ENCODE measurements at regions not wholly inside any gene's neighbourhood (a gene's known extent, or its start where the extent isn't known, plus 50 kb on each side); places are given as distances from the start of the nearest gene placed in this dataset.

- DNase-seq = no peak
These were observed 151.3 kb upstream of the IPO5 start for GRCh38 chr13:97802213-97802612.

DNA sequence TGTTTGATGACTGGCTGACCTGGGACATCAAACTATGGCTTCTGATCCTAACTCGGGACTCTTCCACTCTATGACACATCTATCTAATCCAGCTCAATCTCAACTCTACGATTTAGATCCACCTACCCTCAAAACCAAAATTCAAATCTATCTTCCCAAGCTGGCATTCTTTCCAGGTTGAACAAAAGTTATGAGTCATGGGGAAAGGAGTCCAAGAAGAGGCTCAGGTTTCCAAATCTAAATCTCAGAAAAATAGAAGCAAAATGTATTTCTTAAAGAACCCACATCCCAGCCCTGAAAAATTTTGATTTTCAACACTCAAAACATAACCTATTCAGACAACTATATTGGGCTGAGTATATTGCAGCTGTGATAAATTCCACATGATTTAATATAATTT is 143.9 kb upstream of the IPO5 start:
- peak; percentile 22 for DNase-seq

- DNase-seq = peak; percentile 27
These were observed 143.3 kb upstream of the IPO5 start for GRCh38 chr13:97810152-97810551.

GRCh38 chr13:97822377-97822776 is 131.1 kb upstream of the IPO5 start:
- no peak for DNase-seq

DNA sequence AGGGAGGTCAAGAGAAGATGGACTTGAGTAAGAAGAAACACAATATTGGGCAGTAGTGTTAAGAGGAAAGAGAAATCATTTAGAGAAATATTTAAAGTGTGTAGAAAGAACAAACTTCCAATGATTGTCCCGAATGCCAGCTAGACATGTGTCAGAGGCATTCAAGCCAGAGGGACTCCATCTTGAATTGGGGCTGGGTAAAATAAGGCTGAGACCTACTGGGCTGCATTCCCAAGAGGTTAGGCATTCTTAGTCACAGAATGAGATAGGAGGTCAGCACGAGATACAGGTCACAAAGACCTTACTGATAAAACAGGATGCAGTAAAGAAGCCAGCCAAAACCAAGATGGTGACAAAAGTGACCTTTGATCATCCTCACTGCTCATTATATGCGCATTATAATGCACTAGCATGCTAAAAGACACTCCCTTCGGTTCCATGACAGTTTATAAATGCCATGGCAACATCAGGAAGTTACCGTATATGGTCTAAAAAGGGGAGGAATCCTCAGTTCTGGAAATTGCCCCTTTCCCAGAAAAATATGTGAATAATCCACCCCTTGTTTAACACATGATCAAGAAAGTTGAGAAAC is 127.0 kb upstream of the IPO5 start:
- no peak for DNase-seq

DNA sequence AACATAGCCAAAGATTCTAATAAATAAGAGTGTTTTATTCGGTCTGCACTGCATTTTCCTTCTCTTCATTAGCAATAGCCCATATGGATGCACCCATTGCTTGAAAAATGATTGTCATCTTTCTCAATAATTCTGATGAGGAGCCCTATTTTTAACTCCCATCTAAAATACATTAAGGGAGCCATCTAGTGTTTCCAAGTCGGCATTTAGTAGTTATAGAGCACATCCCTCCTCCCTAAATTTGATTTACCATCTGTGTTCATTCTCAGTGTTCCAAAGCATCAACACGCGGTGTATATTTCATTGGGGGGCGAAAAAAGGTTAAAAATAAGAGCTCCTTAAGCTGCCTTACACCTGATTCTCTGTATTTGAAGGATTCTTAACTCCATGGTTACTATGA is 119.2 kb upstream of the IPO5 start:
- DNase-seq = no peak

GRCh38 chr13:97843189-97843588 is 110.3 kb upstream of the IPO5 start:
- DNase-seq = no peak

GRCh38 chr13:97844151-97844550 is 109.3 kb upstream of the IPO5 start:
- DNase-seq = no peak

DNA sequence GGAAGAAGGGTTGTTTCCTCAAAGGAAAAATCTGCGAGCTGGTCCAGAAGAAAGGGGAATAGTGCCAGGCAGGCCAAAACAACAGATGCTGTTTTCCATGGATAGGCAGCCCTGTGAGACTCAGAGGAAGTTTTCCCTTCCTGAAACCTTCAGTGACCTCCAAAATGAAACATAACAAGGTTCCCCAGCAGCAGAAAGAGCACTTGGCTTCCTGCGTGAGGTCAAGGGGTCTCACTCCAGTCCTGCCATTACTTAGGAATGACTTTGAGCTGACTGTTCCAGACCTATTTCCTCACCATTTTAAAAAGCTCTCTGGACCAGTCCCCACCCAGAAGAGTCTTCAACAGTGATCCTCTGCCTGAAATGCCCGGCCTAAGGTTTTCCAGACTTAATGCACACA is 104.6 kb upstream of the IPO5 start:
- no peak for DNase-seq

DNA sequence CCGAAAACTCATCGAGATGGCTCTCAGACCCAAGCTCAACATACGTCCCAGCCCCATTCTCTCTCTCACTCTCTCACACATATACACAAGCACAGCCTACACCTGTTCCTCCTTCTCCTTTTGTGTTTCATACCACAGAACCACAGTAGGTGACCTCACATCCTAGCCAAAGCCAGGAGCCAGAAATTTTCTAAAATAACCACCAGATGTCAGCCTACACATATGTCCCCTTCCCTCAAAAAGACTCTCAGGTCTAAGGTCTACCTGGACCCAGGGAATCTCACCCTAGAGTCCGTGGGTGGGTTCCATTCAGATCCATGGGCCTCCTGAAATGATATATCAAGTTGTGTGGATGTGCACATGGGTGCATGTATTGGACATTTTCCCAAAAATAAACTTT is 104.2 kb upstream of the IPO5 start:
- peak; percentile 33 for DNase-seq

DNA sequence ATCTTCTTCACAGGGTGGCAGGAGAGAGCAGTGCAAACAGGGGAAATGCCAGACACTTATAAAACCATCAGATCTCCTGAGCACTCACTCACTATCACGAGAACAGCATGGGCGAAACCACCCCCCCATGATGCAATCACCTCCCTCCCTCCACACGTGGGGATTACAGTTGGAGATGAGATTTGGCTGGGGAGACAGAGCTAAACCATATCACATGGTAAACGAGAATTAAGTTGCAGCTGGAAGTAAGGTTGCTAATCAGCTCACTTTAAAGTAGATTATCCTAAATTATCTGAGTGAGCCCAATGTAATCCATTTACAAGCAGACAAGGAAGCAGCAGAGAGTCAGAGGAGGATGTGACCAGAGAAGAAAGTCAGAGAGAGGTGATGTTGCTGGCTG is 102.2 kb upstream of the IPO5 start:
- DNase-seq = no peak

GRCh38 chr13:97852181-97852874 is 101.1 kb upstream of the IPO5 start:
- DNase-seq = no peak

- DNase-seq = peak; percentile 49
These were observed 99.9 kb upstream of the IPO5 start for GRCh38 chr13:97853550-97853949.

GRCh38 chr13:97855570-97856303 is 97.7 kb upstream of the IPO5 start:
- DNase-seq = peak; percentile 87

DNA sequence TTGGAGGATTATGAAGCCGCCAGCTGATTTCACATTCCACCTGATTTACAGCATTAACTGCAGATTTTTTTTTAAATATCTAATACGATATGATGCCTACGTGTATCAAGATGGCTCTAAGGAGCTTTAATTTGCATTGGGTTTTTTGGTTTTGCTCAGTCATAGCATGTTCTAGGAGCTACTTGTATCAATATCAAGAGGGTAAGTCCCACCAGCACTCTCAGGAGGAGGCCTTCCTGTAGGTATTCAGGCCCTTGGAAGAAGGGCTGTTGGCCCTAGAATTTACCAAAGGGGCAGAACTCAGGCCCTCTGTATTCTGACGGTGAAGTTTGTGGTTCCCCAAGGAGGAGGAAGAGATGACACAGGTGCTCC is 97.2 kb upstream of the IPO5 start:
- DNase-seq = no peak

DNA sequence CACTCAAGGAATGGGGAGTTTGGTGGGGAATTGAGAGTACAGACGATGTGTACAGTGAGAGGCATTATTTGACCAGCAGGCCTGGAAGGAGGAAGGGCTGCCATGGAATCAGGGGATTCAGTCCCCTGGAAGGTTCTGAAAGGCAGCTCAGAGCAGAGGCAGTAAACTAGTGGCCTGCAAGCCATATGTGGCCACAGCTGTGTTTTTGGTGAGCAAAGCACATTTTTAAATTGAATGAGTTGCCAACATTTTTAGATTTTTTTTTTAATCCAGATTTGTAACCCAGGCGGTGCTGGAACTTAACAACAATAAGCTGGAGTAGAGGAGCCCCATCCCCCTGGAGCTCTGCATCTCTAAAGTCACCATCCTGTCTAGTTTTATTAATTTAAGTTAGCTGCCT is 95.3 kb upstream of the IPO5 start:
- no peak for DNase-seq

DNA sequence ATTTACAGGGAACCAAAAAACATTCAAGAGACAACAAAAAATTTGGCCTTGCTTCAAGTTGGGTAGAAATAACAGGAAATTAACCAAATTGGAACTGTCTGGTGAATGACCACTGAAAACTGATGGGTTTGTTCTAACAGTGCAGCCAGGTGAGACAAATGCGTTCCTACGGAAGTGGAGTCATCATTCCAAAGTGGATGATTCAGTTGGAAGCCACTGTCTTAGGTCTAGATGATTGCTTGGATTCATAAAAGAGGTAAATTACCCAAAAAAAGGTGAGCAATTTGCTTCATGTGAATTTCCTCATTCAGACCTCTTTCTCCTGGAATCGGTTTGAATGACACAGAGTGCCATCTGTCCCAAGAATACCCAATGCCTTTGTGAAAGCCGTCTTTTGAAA is 87.1 kb upstream of the IPO5 start:
- DNase-seq = no peak

DNA sequence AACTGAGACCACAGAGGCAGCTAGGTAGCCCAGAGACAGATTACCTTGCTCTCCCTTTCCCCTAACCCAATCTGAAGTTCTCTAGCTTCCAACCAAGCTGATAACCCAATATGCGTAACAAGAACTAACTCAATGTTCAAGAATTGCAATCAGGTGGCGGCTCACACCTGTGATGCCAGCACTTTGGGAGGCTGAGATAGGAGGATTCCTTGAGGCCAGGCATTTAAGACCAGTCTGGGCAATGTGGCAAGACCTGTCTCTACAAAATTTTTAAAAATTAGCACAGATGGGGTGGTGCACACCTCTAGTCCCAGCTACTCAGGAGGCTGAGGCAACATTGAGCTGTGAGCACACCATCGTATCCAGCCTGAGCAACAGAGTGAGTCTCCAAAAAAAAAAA is 86.7 kb upstream of the IPO5 start:
- DNase-seq = no peak

DNA sequence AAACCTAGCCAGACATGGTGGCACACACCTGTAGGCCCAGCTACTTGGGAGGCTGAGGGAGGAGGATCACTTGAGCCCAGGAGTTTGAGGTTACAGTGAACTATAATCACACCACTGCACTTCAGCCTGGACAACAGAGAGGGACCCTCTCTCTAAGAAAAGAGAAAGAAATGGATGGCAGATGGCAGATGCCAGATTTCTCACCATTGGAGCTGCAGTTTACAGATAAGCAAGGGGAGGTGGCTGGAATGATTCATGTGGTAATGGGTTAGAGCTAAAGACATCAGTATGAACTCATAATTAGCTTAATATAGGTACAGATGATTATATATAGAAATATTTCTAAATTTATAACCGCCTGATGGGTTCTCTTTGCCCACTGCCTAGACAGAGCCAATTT is 80.1 kb upstream of the IPO5 start:
- no peak for DNase-seq

- DNase-seq = no peak
These were observed 78.3 kb upstream of the IPO5 start for GRCh38 chr13:97875218-97875617.

- DNase-seq = no peak
These were observed 77.6 kb upstream of the IPO5 start for GRCh38 chr13:97875911-97876310.

GRCh38 chr13:97878431-97879375 is 74.8 kb upstream of the IPO5 start:
- DNase-seq = no peak

DNA sequence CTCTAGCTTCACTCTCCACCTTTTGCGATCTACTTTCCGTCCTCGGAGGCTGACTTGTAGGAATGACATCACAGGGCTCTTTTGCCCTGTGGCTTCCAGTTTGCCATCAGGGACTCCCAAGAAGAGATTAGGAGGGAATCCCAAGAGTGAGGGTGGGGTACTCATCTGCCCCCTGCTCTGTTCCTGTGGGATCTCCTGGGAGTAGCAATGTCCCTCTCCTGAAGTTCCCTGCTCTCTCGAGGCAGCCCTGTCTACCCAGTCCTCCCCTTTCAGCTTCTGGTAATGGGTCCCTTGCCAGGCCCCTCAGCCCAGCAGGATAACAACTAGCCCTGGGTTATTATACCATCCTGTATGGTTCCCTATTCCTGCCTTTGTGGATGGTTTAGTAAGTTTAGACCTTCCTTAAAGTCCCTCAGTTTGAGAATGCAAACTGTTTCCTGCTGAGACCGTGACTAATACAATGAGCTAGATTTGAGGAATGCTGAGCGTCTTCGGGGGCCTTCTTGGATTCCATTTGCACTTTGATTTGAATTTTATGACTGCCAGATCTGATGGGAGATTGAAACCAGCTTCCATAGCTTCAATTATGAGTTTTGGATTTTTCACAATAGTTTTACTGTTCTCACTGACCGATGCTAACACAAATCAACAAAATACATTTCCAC is 73.7 kb upstream of the IPO5 start:
- peak; percentile 97 for DNase-seq
